ENCODE measurements at regions not wholly inside any gene's neighbourhood (a gene's known extent, or its start where the extent isn't known, plus 50 kb on each side); places are given as distances from the start of the nearest gene placed in this dataset.

DNA sequence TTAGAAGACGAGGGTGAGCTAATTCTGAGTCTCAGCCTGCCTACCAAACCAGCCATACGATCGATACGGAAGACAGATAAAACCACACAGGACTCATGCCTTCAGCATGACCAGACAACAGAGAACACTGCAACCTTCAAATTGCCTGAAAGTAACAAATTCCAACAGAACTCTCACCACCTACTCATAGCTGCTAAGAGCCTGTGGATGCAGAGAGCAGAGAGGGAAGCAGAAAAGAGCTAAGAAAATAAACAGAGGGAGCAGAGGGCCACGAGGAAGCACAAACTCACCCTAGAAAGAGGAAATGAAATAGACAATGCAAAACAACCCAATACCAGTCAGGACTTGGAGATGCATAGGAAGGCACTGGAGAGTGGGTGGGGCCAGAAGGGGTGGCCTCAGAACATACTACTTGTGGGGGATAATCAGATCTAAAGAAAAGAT lies 86.7 kb upstream of the TAS2R1 start:
- 39 to 47% methylated on average over 5 of the region's 5 CpGs for WGBS, 2 donors

DNA sequence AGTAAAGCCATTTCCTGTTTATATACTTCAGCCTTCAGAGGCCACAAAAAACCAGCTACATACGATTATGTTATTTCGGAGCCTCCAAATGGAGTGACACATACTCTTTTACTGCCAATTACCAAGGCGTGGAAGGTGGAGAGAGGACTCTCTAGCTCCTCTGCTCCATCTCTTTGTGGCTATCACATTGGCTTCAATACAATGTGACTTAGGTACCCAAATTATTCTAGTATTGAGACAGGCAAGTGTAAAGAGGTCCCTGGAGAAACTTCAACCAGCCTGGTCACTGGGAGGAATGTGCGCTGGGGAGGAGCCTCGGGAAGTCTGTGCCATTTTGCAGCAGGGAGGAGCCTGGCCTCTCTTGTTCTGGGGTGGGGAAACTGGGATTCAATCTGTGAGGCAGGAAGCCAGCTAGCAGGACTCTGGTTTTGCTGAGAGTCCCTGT lies 85.8 kb upstream of the TAS2R1 start:
- Histone ChIP-seq H3K27ac (ENCODE audit: low read depth in 2 of 2, low read length in 1 of 2) (no peak overlapping the region), H3K4me1 (ENCODE audit: control insufficient read depth in 2 of 2, insufficient read depth in 2 of 2, low read length in 1 of 2) (no peaks in the 10 kb centered on the region), H3K9me3 (ENCODE audit: control insufficient read depth in 2 of 2, insufficient read depth in 1 of 2, low read depth in 1 of 2, low read length in 1 of 2) (peaks cover 0 to 4% of the 10 kb centered on the region in 2 donors), H3K27me3 (ENCODE audit: control insufficient read depth in 1 of 2, insufficient read depth in 2 of 2, low read length in 2 of 2) (no peaks in the 10 kb centered on the region), H3K4me3 (ENCODE audit: low read depth in 1 of 2, low read length in 2 of 2) (no peak overlapping the region), H3K36me3 (ENCODE audit: control insufficient read depth in 2 of 2, insufficient read depth in 2 of 2, low read length in 1 of 2) (no peaks in the 10 kb centered on the region)
- WGBS, 2 donors: 51 to 59% methylated on average over 5 of the region's 5 CpGs

More for the DNA sequence above, 86.7 kb upstream of the TAS2R1 start:
- H3K27me3 ChIP-seq (ENCODE audit: control insufficient read depth in 1 of 2, insufficient read depth in 2 of 2, low read length in 2 of 2): no peaks in the 10 kb centered on the region
- H3K9me3 ChIP-seq (ENCODE audit: control insufficient read depth in 2 of 2, insufficient read depth in 1 of 2, low read depth in 1 of 2, low read length in 1 of 2): peaks cover 0 to 4% of the 10 kb centered on the region in 2 donors
- no peak overlapping the region for H3K27ac ChIP-seq (ENCODE audit: low read depth in 2 of 2, low read length in 1 of 2)
- H3K36me3 ChIP-seq (ENCODE audit: control insufficient read depth in 2 of 2, insufficient read depth in 2 of 2, low read length in 1 of 2): no peaks in the 10 kb centered on the region
- no peak overlapping the region for H3K4me3 ChIP-seq (ENCODE audit: low read depth in 1 of 2, low read length in 2 of 2)
- no peaks in the 10 kb centered on the region for H3K4me1 ChIP-seq (ENCODE audit: control insufficient read depth in 2 of 2, insufficient read depth in 2 of 2, low read length in 1 of 2)

GRCh38 chr5:9713959-9714586 lies 83.9 kb upstream of the TAS2R1 start:
- Histone ChIP-seq H3K27ac (ENCODE audit: low read depth in 2 of 2, low read length in 1 of 2) (no peak overlapping the region), H3K36me3 (ENCODE audit: control insufficient read depth in 2 of 2, insufficient read depth in 2 of 2, low read length in 1 of 2) (no peaks in the 10 kb centered on the region), H3K4me3 (ENCODE audit: low read depth in 1 of 2, low read length in 2 of 2) (no peak overlapping the region), H3K9me3 (ENCODE audit: control insufficient read depth in 2 of 2, insufficient read depth in 1 of 2, low read depth in 1 of 2, low read length in 1 of 2) (peaks cover 0 to 4% of the 10 kb centered on the region in 2 donors), H3K27me3 (ENCODE audit: control insufficient read depth in 1 of 2, insufficient read depth in 2 of 2, low read length in 2 of 2) (no peaks in the 10 kb centered on the region), H3K4me1 (ENCODE audit: control insufficient read depth in 2 of 2, insufficient read depth in 2 of 2, low read length in 1 of 2) (no peaks in the 10 kb centered on the region)
- WGBS, 2 donors: 69 to 76% methylated on average over 4 of the region's 4 CpGs

- Histone ChIP-seq H3K4me3 (ENCODE audit: low read depth in 1 of 2, low read length in 2 of 2) (no peak overlapping the region), H3K9me3 (ENCODE audit: control insufficient read depth in 2 of 2, insufficient read depth in 1 of 2, low read depth in 1 of 2, low read length in 1 of 2) (peaks cover 0 to 4% of the 10 kb centered on the region in 2 donors)
- 57 to 62% methylated on average over 4 of the region's 4 CpGs for WGBS, 2 donors
These were observed 83.2 kb upstream of the TAS2R1 start for GRCh38 chr5:9713356-9713755.

GRCh38 chr5:9712911-9713310 lies 82.8 kb upstream of the TAS2R1 start:
- peaks cover 0 to 4% of the 10 kb centered on the region in 2 donors for H3K9me3 ChIP-seq (ENCODE audit: control insufficient read depth in 2 of 2, insufficient read depth in 1 of 2, low read depth in 1 of 2, low read length in 1 of 2)
- H3K4me3 ChIP-seq (ENCODE audit: low read depth in 1 of 2, low read length in 2 of 2): no peak overlapping the region
- H3K27me3 ChIP-seq (ENCODE audit: control insufficient read depth in 1 of 2, insufficient read depth in 2 of 2, low read length in 2 of 2): no peaks in the 10 kb centered on the region
- 49 to 50% methylated on average over 8 of the region's 8 CpGs for WGBS, 2 donors
- no peaks in the 10 kb centered on the region for H3K36me3 ChIP-seq (ENCODE audit: control insufficient read depth in 2 of 2, insufficient read depth in 2 of 2, low read length in 1 of 2)
- no peak overlapping the region for H3K27ac ChIP-seq (ENCODE audit: low read depth in 2 of 2, low read length in 1 of 2)
- H3K4me1 ChIP-seq (ENCODE audit: control insufficient read depth in 2 of 2, insufficient read depth in 2 of 2, low read length in 1 of 2): no peaks in the 10 kb centered on the region

More at GRCh38 chr5:9713356-9713755, 83.2 kb upstream of the TAS2R1 start:
- Histone ChIP-seq H3K27ac (ENCODE audit: low read depth in 2 of 2, low read length in 1 of 2) (no peak overlapping the region), H3K4me1 (ENCODE audit: control insufficient read depth in 2 of 2, insufficient read depth in 2 of 2, low read length in 1 of 2) (no peaks in the 10 kb centered on the region), H3K36me3 (ENCODE audit: control insufficient read depth in 2 of 2, insufficient read depth in 2 of 2, low read length in 1 of 2) (no peaks in the 10 kb centered on the region), H3K27me3 (ENCODE audit: control insufficient read depth in 1 of 2, insufficient read depth in 2 of 2, low read length in 2 of 2) (no peaks in the 10 kb centered on the region)

- 53% methylated on average over 4 of the region's 4 CpGs for WGBS, 2 donors
- Histone ChIP-seq H3K4me1 (ENCODE audit: control insufficient read depth in 2 of 2, insufficient read depth in 2 of 2, low read length in 1 of 2) (no peaks in the 10 kb centered on the region), H3K27ac (ENCODE audit: low read depth in 2 of 2, low read length in 1 of 2) (no peak overlapping the region), H3K27me3 (ENCODE audit: control insufficient read depth in 1 of 2, insufficient read depth in 2 of 2, low read length in 2 of 2) (no peaks in the 10 kb centered on the region), H3K4me3 (ENCODE audit: low read depth in 1 of 2, low read length in 2 of 2) (no peak overlapping the region), H3K36me3 (ENCODE audit: control insufficient read depth in 2 of 2, insufficient read depth in 2 of 2, low read length in 1 of 2) (no peaks in the 10 kb centered on the region), H3K9me3 (ENCODE audit: control insufficient read depth in 2 of 2, insufficient read depth in 1 of 2, low read depth in 1 of 2, low read length in 1 of 2) (peaks cover 0 to 4% of the 10 kb centered on the region in 2 donors)
These were observed 82.4 kb upstream of the TAS2R1 start for GRCh38 chr5:9712506-9712905.

- H3K36me3 ChIP-seq (ENCODE audit: control insufficient read depth in 2 of 2, insufficient read depth in 2 of 2, low read length in 1 of 2): no peaks in the 10 kb centered on the region
- 87 to 91% methylated on average over 1 of the region's 1 CpG for WGBS, 2 donors
- H3K27ac ChIP-seq (ENCODE audit: low read depth in 2 of 2, low read length in 1 of 2): no peak overlapping the region
- no peaks in the 10 kb centered on the region for H3K4me1 ChIP-seq (ENCODE audit: control insufficient read depth in 2 of 2, insufficient read depth in 2 of 2, low read length in 1 of 2)
- no peaks in the 10 kb centered on the region for H3K9me3 ChIP-seq (ENCODE audit: control insufficient read depth in 2 of 2, insufficient read depth in 1 of 2, low read depth in 1 of 2, low read length in 1 of 2)
- no peaks in the 10 kb centered on the region for H3K27me3 ChIP-seq (ENCODE audit: control insufficient read depth in 1 of 2, insufficient read depth in 2 of 2, low read length in 2 of 2)
- no peak overlapping the region for H3K4me3 ChIP-seq (ENCODE audit: low read depth in 1 of 2, low read length in 2 of 2)
These were observed 79.9 kb upstream of the TAS2R1 start for GRCh38 chr5:9710069-9710468.

DNA sequence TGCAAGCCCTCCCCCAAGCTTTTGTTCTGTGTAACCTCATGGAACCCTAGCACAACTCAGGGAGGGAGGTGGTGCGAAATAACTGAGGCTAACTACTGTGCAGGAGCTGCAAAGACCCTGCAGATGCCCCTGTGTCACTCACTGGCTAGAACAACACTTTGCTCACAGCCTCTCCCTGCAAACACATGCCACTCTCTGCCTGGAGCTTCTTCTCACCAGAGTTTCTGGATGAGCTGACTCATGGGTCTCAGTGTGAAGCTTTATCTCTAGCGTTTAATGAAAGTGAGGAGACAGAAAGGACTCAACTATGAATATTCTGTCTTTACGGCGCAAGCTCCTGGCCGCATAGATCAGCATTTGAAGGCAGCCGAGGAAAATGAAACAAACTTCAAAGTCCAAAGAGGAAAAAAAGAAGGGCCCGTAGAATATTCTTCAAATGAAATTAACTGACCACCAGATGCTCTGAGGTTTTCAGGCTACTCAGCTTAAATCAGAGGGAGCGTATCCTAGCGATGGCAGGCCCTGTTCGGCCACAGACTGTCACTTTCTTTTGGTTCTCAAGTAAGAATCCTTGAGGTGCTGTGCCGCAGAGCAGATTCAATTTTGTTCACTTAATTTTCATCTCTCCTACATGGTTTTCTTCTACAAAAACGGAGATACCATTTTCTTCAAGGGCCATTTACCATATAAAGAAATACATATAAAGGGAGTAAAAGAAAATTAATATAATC lies 77.7 kb upstream of the TAS2R1 start:
- Histone ChIP-seq H3K9me3 (ENCODE audit: control insufficient read depth in 2 of 2, insufficient read depth in 1 of 2, low read depth in 1 of 2, low read length in 1 of 2) (no peaks in the 10 kb centered on the region), H3K36me3 (ENCODE audit: control insufficient read depth in 2 of 2, insufficient read depth in 2 of 2, low read length in 1 of 2) (no peaks in the 10 kb centered on the region), H3K27me3 (ENCODE audit: control insufficient read depth in 1 of 2, insufficient read depth in 2 of 2, low read length in 2 of 2) (no peaks in the 10 kb centered on the region), H3K4me1 (ENCODE audit: control insufficient read depth in 2 of 2, insufficient read depth in 2 of 2, low read length in 1 of 2) (no peaks in the 10 kb centered on the region), H3K27ac (ENCODE audit: low read depth in 2 of 2, low read length in 1 of 2) (no peak overlapping the region), H3K4me3 (ENCODE audit: low read depth in 1 of 2, low read length in 2 of 2) (no peak overlapping the region)
- 76 to 82% methylated on average over 12 of the region's 12 CpGs for WGBS, 2 donors

DNA sequence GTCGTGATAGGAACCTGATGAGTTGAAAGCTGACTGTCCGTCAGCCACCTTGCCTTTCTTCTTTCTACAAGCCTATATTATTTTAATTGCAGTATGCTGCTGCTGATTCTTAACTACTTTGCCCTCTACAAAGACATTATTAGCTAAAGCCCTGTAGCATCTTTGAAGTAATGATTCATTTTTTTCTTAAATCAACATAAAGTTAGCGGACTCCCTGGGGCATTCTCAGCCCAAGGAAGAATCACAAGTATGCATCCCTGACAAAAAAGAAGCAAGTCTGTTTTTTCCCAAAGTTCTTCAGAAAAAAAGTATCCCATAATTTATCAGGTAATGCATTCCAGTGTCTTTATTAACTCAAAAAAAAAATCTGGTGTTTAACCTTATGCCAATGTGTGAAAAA lies 69.5 kb upstream of the TAS2R1 start:
- no peaks in the 10 kb centered on the region for H3K9me3 ChIP-seq (ENCODE audit: control insufficient read depth in 2 of 2, insufficient read depth in 1 of 2, low read depth in 1 of 2, low read length in 1 of 2)
- 67 to 69% methylated on average over 3 of the region's 3 CpGs for WGBS, 2 donors
- H3K4me1 ChIP-seq (ENCODE audit: control insufficient read depth in 2 of 2, insufficient read depth in 2 of 2, low read length in 1 of 2): no peaks in the 10 kb centered on the region

GRCh38 chr5:9698841-9699240 lies 68.7 kb upstream of the TAS2R1 start:
- no peak overlapping the region for H3K27ac ChIP-seq (ENCODE audit: low read depth in 2 of 2, low read length in 1 of 2)
- no peaks in the 10 kb centered on the region for H3K4me1 ChIP-seq (ENCODE audit: control insufficient read depth in 2 of 2, insufficient read depth in 2 of 2, low read length in 1 of 2)
- no peaks in the 10 kb centered on the region for H3K27me3 ChIP-seq (ENCODE audit: control insufficient read depth in 1 of 2, insufficient read depth in 2 of 2, low read length in 2 of 2)
- no peak overlapping the region for H3K4me3 ChIP-seq (ENCODE audit: low read depth in 1 of 2, low read length in 2 of 2)
- H3K36me3 ChIP-seq (ENCODE audit: control insufficient read depth in 2 of 2, insufficient read depth in 2 of 2, low read length in 1 of 2): no peaks in the 10 kb centered on the region
- H3K9me3 ChIP-seq (ENCODE audit: control insufficient read depth in 2 of 2, insufficient read depth in 1 of 2, low read depth in 1 of 2, low read length in 1 of 2): no peaks in the 10 kb centered on the region
- 72 to 83% methylated on average over 2 of the region's 2 CpGs for WGBS, 2 donors

More for the DNA sequence above, 69.5 kb upstream of the TAS2R1 start:
- H3K4me3 ChIP-seq (ENCODE audit: low read depth in 1 of 2, low read length in 2 of 2): no peak overlapping the region
- H3K27ac ChIP-seq (ENCODE audit: low read depth in 2 of 2, low read length in 1 of 2): no peak overlapping the region
- H3K27me3 ChIP-seq (ENCODE audit: control insufficient read depth in 1 of 2, insufficient read depth in 2 of 2, low read length in 2 of 2): no peaks in the 10 kb centered on the region
- H3K36me3 ChIP-seq (ENCODE audit: control insufficient read depth in 2 of 2, insufficient read depth in 2 of 2, low read length in 1 of 2): no peaks in the 10 kb centered on the region

Data from esophagus (tissue), 2 donors.